Subcutaneous abdominal adipose tissue (tissue), 5 donors: ENCODE measurements at regions not wholly inside any gene's neighbourhood (a gene's known extent, or its start where the extent isn't known, plus 50 kb on each side); places are given as distances from the start of the nearest gene placed in this dataset.
A peak's percentile ranks its signal among the peaks of the same experiment; 100 is the strongest.
"Not testable (repeated sequence)": the region's sequence is repeated elsewhere in the genome, so short reads cannot be mapped to it uniquely, and the experiment has no call there.

Experiments
- H3K27ac ChIP-seq: one replicate; pipeline ENCODE4 v1.7.0; 2013; ENCODE audit warnings: low read depth, mild to moderate bottlenecking, inconsistent platforms, low read length, moderate library complexity
- H3K27me3 ChIP-seq, 5 donors: one replicate each; pipeline ENCODE4 v1.7.0; 2013; ENCODE audit warnings: low read length in 5 of 5, inconsistent platforms in 1 of 5; ENCODE audit not compliant: control insufficient read depth in 5 of 5, insufficient read depth in 4 of 5
- H3K36me3 ChIP-seq, 5 donors: one replicate each; pipeline ENCODE4 v1.7.0; 2013; ENCODE audit warnings: low read length in 5 of 5; ENCODE audit not compliant: control insufficient read depth in 5 of 5, insufficient read depth in 5 of 5
- H3K4me1 ChIP-seq, 5 donors: one replicate each; pipeline ENCODE4 v1.7.0; 2013; ENCODE audit warnings: low read length in 5 of 5, mild to moderate bottlenecking in 3 of 5, moderate library complexity in 1 of 5; ENCODE audit not compliant: control insufficient read depth in 5 of 5, insufficient read depth in 5 of 5
- H3K4me3 ChIP-seq, 5 donors: one replicate each; pipeline ENCODE4 v1.7.0; 2013; ENCODE audit warnings: low read length in 5 of 5, low read depth in 1 of 5
- H3K9ac ChIP-seq, 5 donors: one replicate each; pipeline ENCODE4 v1.7.0; 2013; ENCODE audit warnings: low read length in 5 of 5, mild to moderate bottlenecking in 4 of 5, moderate library complexity in 3 of 5
- H3K9me3 ChIP-seq, 5 donors: one replicate each; pipeline ENCODE4 v1.7.0; 2013; ENCODE audit warnings: low read length in 5 of 5; ENCODE audit not compliant: control insufficient read depth in 5 of 5
- donor health status: healthy.
- donor health status: healthy.
- donor health status: healthy.
- donor health status: healthy.
- donor health status: healthy.

GRCh38 chr7:106367018-106367420 lies 82.2 kb upstream of the NAMPT start:
- no peak overlapping the region for H3K4me3 ChIP-seq
- no peak overlapping the region for H3K27ac ChIP-seq
- H3K9ac ChIP-seq: no peak overlapping the region
- no peaks in the 10 kb centered on the region for H3K27me3 ChIP-seq
- no peaks in the 10 kb centered on the region for H3K9me3 ChIP-seq
- H3K36me3 ChIP-seq: no peaks in the 10 kb centered on the region
- peaks cover 0 to 13% (median 9%) of the 10 kb centered on the region in 5 donors for H3K4me1 ChIP-seq

GRCh38 chr7:106365252-106366005 lies 80.6 kb upstream of the NAMPT start:
- Histone ChIP-seq H3K27ac (peak overlapping the region; percentile 90), H3K4me3 (no peak overlapping the region), H3K9ac (peak overlapping the region in 1 of 5 donors; percentile 20)

GRCh38 chr7:106362507-106362906 lies 77.7 kb upstream of the NAMPT start:
- H3K9me3 ChIP-seq, H3K4me3 ChIP-seq, H3K9ac ChIP-seq, H3K36me3 ChIP-seq, H3K27me3 ChIP-seq, H3K27ac ChIP-seq: not testable (repeated sequence)
- peaks cover 0 to 23% (median 15%) of the 10 kb centered on the region in 5 donors for H3K4me1 ChIP-seq

More at GRCh38 chr7:106365252-106366005, 80.6 kb upstream of the NAMPT start:
- no peaks in the 10 kb centered on the region for H3K36me3 ChIP-seq
- no peaks in the 10 kb centered on the region for H3K27me3 ChIP-seq
- H3K4me1 ChIP-seq: peaks cover 0 to 13% (median 9%) of the 10 kb centered on the region in 5 donors
- no peaks in the 10 kb centered on the region for H3K9me3 ChIP-seq

GRCh38 chr7:106358103-106358663 lies 73.4 kb upstream of the NAMPT start:
- Histone ChIP-seq H3K36me3 (no peaks in the 10 kb centered on the region), H3K27ac (peak overlapping the region; percentile 90), H3K4me3 (no peak overlapping the region), H3K9me3 (no peaks in the 10 kb centered on the region), H3K4me1 (peaks cover 0 to 30% (median 24%) of the 10 kb centered on the region in 5 donors), H3K27me3 (no peaks in the 10 kb centered on the region), H3K9ac (peak overlapping the region in 2 of 5 donors; percentile 27 to 53)

- Histone ChIP-seq H3K4me1 (peaks cover 0 to 30% (median 24%) of the 10 kb centered on the region in 5 donors), H3K9ac (peak overlapping the region in 1 of 5 donors; percentile 17), H3K27ac (peak overlapping the region; percentile 90), H3K9me3 (no peaks in the 10 kb centered on the region), H3K4me3 (no peak overlapping the region), H3K27me3 (no peaks in the 10 kb centered on the region), H3K36me3 (no peaks in the 10 kb centered on the region)
These were observed 72.9 kb upstream of the NAMPT start for GRCh38 chr7:106357675-106358074.

GRCh38 chr7:106354822-106355221 lies 70.0 kb upstream of the NAMPT start:
- H3K9ac ChIP-seq: no peak overlapping the region
- peaks cover 0 to 30% (median 24%) of the 10 kb centered on the region in 5 donors for H3K4me1 ChIP-seq
- no peak overlapping the region for H3K27ac ChIP-seq
- no peaks in the 10 kb centered on the region for H3K27me3 ChIP-seq
- no peaks in the 10 kb centered on the region for H3K36me3 ChIP-seq
- H3K4me3 ChIP-seq: no peak overlapping the region
- H3K9me3 ChIP-seq: peaks cover 0 to 9% (median 3%) of the 10 kb centered on the region in 5 donors

GRCh38 chr7:106353944-106354343 lies 69.2 kb upstream of the NAMPT start:
- peaks cover 0 to 30% (median 24%) of the 10 kb centered on the region in 5 donors for H3K4me1 ChIP-seq
- H3K4me3 ChIP-seq: no peak overlapping the region
- no peaks in the 10 kb centered on the region for H3K27me3 ChIP-seq
- H3K36me3 ChIP-seq: no peaks in the 10 kb centered on the region
- peaks cover 0 to 13% (median 9%) of the 10 kb centered on the region in 5 donors for H3K9me3 ChIP-seq
- no peak overlapping the region for H3K9ac ChIP-seq
- H3K27ac ChIP-seq: no peak overlapping the region

- no peaks in the 10 kb centered on the region for H3K36me3 ChIP-seq
- H3K27ac ChIP-seq: no peak overlapping the region
- no peak overlapping the region for H3K9ac ChIP-seq
- peaks cover 5 to 23% (median 17%) of the 10 kb centered on the region in 5 donors for H3K9me3 ChIP-seq
- H3K4me3 ChIP-seq: no peak overlapping the region
- no peaks in the 10 kb centered on the region for H3K27me3 ChIP-seq
- no peaks in the 10 kb centered on the region for H3K4me1 ChIP-seq
These were observed 63.4 kb upstream of the NAMPT start for GRCh38 chr7:106348231-106348630.

- Histone ChIP-seq H3K9ac (no peak overlapping the region), H3K4me1 (no peaks in the 10 kb centered on the region), H3K27ac (no peak overlapping the region), H3K4me3 (no peak overlapping the region), H3K36me3 (no peaks in the 10 kb centered on the region), H3K9me3 (peaks cover 7 to 24% (median 24%) of the 10 kb centered on the region in 5 donors), H3K27me3 (no peaks in the 10 kb centered on the region)
These were observed 62.5 kb upstream of the NAMPT start for GRCh38 chr7:106347229-106347833.

GRCh38 chr7:106346678-106347217 lies 62.0 kb upstream of the NAMPT start:
- Histone ChIP-seq H3K27me3 (no peaks in the 10 kb centered on the region), H3K9ac (no peak overlapping the region), H3K4me1 (no peaks in the 10 kb centered on the region), H3K9me3 (peaks cover 7 to 30% (median 26%) of the 10 kb centered on the region in 5 donors), H3K36me3 (no peaks in the 10 kb centered on the region), H3K27ac (no peak overlapping the region), H3K4me3 (no peak overlapping the region)
